Type B pancreatic cell (in vitro differentiated cells): ENCODE measurements at regions not wholly inside any gene's neighbourhood (a gene's known extent, or its start where the extent isn't known, plus 50 kb on each side); places are given as distances from the start of the nearest gene placed in this dataset.
"Not testable (repeated sequence)": the region's sequence is repeated elsewhere in the genome, so short reads cannot be mapped to it uniquely, and the experiment has no call there.

Experiments used
- DNase-seq: peaks from one replicate; pipeline ENCODE4 v3.0.0; 2021; ENCODE audit warnings: mixed read lengths; ENCODE audit not compliant: unreplicated experiment; ENCODE audit errors: extremely low spot score
- H3K27ac Mint-ChIP-seq: 2 replicates; pipeline ENCODE4 v1.8.0; 2021; ENCODE audit warnings: mild to moderate bottlenecking, mixed read lengths
- H3K27me3 Mint-ChIP-seq: 2 replicates; pipeline ENCODE4 v1.8.0; 2021; ENCODE audit warnings: mixed read lengths
- H3K36me3 Mint-ChIP-seq: 2 replicates; pipeline ENCODE4 v1.8.0; 2021; ENCODE audit warnings: mixed read lengths
- H3K4me1 Mint-ChIP-seq: one replicate; pipeline ENCODE4 v1.8.0; 2021; ENCODE audit warnings: mixed read lengths; ENCODE audit not compliant: unreplicated experiment
- H3K4me3 Mint-ChIP-seq: 2 replicates; pipeline ENCODE4 v1.8.0; 2021; ENCODE audit warnings: mild to moderate bottlenecking, mixed read lengths
- H3K9me3 Mint-ChIP-seq: 2 replicates; pipeline ENCODE4 v1.8.0; 2021; ENCODE audit warnings: mixed read lengths
- CTCF ChIP-seq: fragments of 200-600 bp; sonication (generic); conservative IDR thresholded peaks from 2 replicates; pipeline ENCODE4 v1.5.0; 2021; ENCODE audit warnings: antibody characterized with exemption, mild to moderate bottlenecking

DNA sequence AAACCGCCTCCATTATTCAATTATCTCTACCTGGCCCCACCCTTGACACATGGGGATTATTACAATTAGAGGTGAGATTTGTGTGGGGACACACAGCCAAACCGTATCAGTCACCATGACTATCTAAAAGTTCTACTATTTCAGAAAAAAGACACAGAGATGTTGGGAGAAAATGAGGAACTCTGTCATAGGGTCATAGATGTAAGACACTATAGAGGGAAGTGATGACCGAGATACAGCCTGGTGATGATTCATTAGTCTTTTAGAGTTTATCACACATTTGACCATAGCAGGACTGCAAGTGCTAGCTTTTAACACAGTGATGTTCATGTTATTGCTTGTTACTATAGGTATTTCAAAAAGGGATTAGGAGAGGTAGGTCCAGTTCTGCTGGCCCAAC is 357.0 kb upstream of the AADAT start:
- H3K27me3 Mint-ChIP-seq: no peaks in the 10 kb centered on the region
- H3K36me3 Mint-ChIP-seq: no peaks in the 10 kb centered on the region
- no peak for DNase-seq
- no peak overlapping the region for H3K27ac Mint-ChIP-seq
- no peaks in the 10 kb centered on the region for H3K9me3 Mint-ChIP-seq
- no peak overlapping the region for H3K4me3 Mint-ChIP-seq
- H3K4me1 Mint-ChIP-seq: no peaks in the 10 kb centered on the region
- no peak for TF ChIP-seq CTCF

- not testable (repeated sequence) for H3K4me1 Mint-ChIP-seq, H3K9me3 Mint-ChIP-seq, H3K27me3 Mint-ChIP-seq, DNase-seq, H3K4me3 Mint-ChIP-seq, H3K27ac Mint-ChIP-seq, H3K36me3 Mint-ChIP-seq
Measured at GRCh38 chr4:170441146-170441545, 351.4 kb upstream of the AADAT start.

- Mint-ChIP-seq H3K27me3 (no peaks in the 10 kb centered on the region), H3K4me1 (peaks cover 8% of the 10 kb centered on the region), H3K27ac (no peak overlapping the region), H3K4me3 (no peak overlapping the region), H3K9me3 (no peaks in the 10 kb centered on the region), H3K36me3 (no peaks in the 10 kb centered on the region)
- no peak for TF ChIP-seq CTCF
- DNase-seq: no peak
Measured at GRCh38 chr4:170428929-170429328, 339.2 kb upstream of the AADAT start.

GRCh38 chr4:170425521-170426143 is 335.9 kb upstream of the AADAT start:
- no peak for TF ChIP-seq CTCF
- peaks cover 8% of the 10 kb centered on the region for H3K4me1 Mint-ChIP-seq
- H3K4me3 Mint-ChIP-seq: no peak overlapping the region
- no peaks in the 10 kb centered on the region for H3K9me3 Mint-ChIP-seq
- no peak for DNase-seq
- H3K27ac Mint-ChIP-seq: no peak overlapping the region
- H3K27me3 Mint-ChIP-seq: no peaks in the 10 kb centered on the region
- no peaks in the 10 kb centered on the region for H3K36me3 Mint-ChIP-seq

DNA sequence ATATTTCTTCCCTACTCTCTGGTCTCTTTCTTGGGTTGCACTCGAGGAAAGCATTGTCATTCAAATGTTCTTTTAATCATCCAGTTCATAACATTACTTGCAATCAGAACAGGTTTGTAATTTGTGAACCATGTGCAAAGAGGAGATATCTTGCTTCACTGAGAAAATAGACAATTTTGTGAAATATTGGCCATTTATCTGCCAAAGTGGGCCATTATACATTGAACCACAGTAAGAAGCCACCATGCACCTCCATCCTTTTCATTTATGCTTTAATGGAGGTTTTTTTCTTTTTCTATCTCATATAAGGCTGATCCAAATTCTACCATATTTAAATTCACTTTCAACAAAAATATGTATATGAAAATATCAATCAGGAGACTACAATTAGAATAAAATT is 335.3 kb upstream of the AADAT start:
- H3K9me3 Mint-ChIP-seq: no peaks in the 10 kb centered on the region
- no peaks in the 10 kb centered on the region for H3K36me3 Mint-ChIP-seq
- H3K27ac Mint-ChIP-seq: no peak overlapping the region

DNA sequence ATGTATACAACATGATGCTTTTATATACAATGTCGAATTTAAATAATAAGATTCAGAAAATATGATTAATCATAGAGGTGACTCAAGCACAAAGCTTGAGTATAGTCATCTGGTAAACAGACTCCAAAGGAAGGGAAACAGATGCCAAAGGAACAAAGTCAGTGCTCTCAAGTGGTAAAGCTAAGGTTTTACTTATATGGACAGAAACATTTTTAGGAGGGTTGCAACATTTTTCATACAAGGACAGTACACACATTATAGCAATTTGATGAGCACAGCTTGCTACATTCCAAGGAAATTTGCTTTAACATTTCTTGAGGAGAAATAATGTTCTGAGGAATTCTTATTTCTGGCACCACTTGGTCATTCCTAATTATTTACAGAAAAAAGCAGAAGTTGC is 333.4 kb upstream of the AADAT start:
- DNase-seq: no peak
- Mint-ChIP-seq H3K9me3 (no peaks in the 10 kb centered on the region), H3K27me3 (no peaks in the 10 kb centered on the region), H3K27ac (no peak overlapping the region), H3K4me3 (no peak overlapping the region), H3K4me1 (peaks cover 7% of the 10 kb centered on the region), H3K36me3 (no peaks in the 10 kb centered on the region)
- TF ChIP-seq CTCF: no peak

More for the DNA sequence above, 335.3 kb upstream of the AADAT start:
- DNase-seq: no peak
- Mint-ChIP-seq H3K4me3 (no peak overlapping the region), H3K4me1 (peaks cover 8% of the 10 kb centered on the region), H3K27me3 (no peaks in the 10 kb centered on the region)
- no peak for TF ChIP-seq CTCF
